Panc1 (cell line): ENCODE measurements at regions not wholly inside any gene's neighbourhood (a gene's known extent, or its start where the extent isn't known, plus 50 kb on each side); places are given as distances from the start of the nearest gene placed in this dataset.

Source experiments
- CTCF ChIP-seq: fragments of 450-650 bp; IDR thresholded peaks from 2 replicates; pipeline ENCODE4 v1.5.1; 2017; ENCODE audit warnings: mild to moderate bottlenecking
- POLR2AphosphoS5 ChIP-seq: IDR thresholded peaks from 2 replicates; pipeline ENCODE4 v1.6.1; 2012; ENCODE audit warnings: mild to moderate bottlenecking, low read depth, low read length, moderate library complexity

GRCh38 chr18:51404620-51405019 is 207.1 kb upstream of the MEX3C start:
- TF ChIP-seq CTCF (no peak), POLR2AphosphoS5 (no peak)
